Central memory CD8-positive, alpha-beta T cell (primary cell): ENCODE measurements at regions not wholly inside any gene's neighbourhood (a gene's known extent, or its start where the extent isn't known, plus 50 kb on each side); places are given as distances from the start of the nearest gene placed in this dataset.

Source experiments
- ATAC-seq: fragments of 150-1000 bp; cut with Tn5 transposase; replicated peaks from 2 replicates; pipeline ENCODE4 v1.10.0; 2022; ENCODE audit warnings: mild to moderate bottlenecking, moderate FRiP score, moderate number of reproducible peaks; ENCODE audit not compliant: poor library complexity, severe bottlenecking; ENCODE audit errors: extremely low read depth
- DNase-seq, 2 donors: peaks; one replicate each; pipeline ENCODE4 v3.0.0; 2021; ENCODE audit warnings: low spot score in 2 of 2
- H3K27ac Mint-ChIP-seq: one replicate; pipeline ENCODE4 v1.8.0; 2022; ENCODE audit warnings: low read depth, mild to moderate bottlenecking, moderate library complexity, mixed read lengths
- H3K27me3 Mint-ChIP-seq: one replicate; pipeline ENCODE4 v1.8.0; 2022; ENCODE audit warnings: mixed read lengths
- H3K36me3 Mint-ChIP-seq: one replicate; pipeline ENCODE4 v1.8.0; 2022; ENCODE audit warnings: mild to moderate bottlenecking, moderate library complexity, mixed read lengths; ENCODE audit not compliant: insufficient read depth
- H3K4me1 Mint-ChIP-seq: one replicate; pipeline ENCODE4 v1.8.0; 2022; ENCODE audit warnings: mixed read lengths
- H3K4me3 Mint-ChIP-seq: one replicate; pipeline ENCODE4 v1.8.0; 2022; ENCODE audit warnings: mild to moderate bottlenecking, moderate library complexity, mixed read lengths
- H3K9me3 Mint-ChIP-seq: one replicate; pipeline ENCODE4 v1.8.0; 2022; ENCODE audit warnings: mixed read lengths

GRCh38 chr11:92140021-92140420 lies 84.6 kb upstream of the FAT3 start:
- no peak for ATAC-seq
- no peak overlapping the region for H3K27ac Mint-ChIP-seq
- no peaks in the 10 kb centered on the region for H3K27me3 Mint-ChIP-seq
- H3K4me1 Mint-ChIP-seq: no peaks in the 10 kb centered on the region
- peaks cover 2% of the 10 kb centered on the region for H3K36me3 Mint-ChIP-seq
- H3K9me3 Mint-ChIP-seq: peaks cover 40% of the 10 kb centered on the region
- DNase-seq: no peak
- H3K4me3 Mint-ChIP-seq: no peak overlapping the region

- Mint-ChIP-seq H3K27me3 (no peaks in the 10 kb centered on the region), H3K9me3 (peaks cover 49% of the 10 kb centered on the region), H3K4me3 (no peak overlapping the region), H3K27ac (no peak overlapping the region), H3K4me1 (no peaks in the 10 kb centered on the region), H3K36me3 (peaks cover 2% of the 10 kb centered on the region)
- no peak for DNase-seq
- ATAC-seq: no peak
Measured at GRCh38 chr11:92138296-92138695, 86.3 kb upstream of the FAT3 start.

GRCh38 chr11:92137747-92138146 lies 86.9 kb upstream of the FAT3 start:
- Mint-ChIP-seq H3K4me3 (no peak overlapping the region), H3K27me3 (no peaks in the 10 kb centered on the region), H3K4me1 (no peaks in the 10 kb centered on the region), H3K9me3 (peaks cover 49% of the 10 kb centered on the region), H3K27ac (no peak overlapping the region), H3K36me3 (peaks cover 2% of the 10 kb centered on the region)
- ATAC-seq (no peak), DNase-seq (no peak)

- Mint-ChIP-seq H3K36me3 (peaks cover 2% of the 10 kb centered on the region), H3K27me3 (no peaks in the 10 kb centered on the region), H3K4me3 (no peak overlapping the region), H3K9me3 (peaks cover 50% of the 10 kb centered on the region), H3K4me1 (no peaks in the 10 kb centered on the region), H3K27ac (no peak overlapping the region)
- DNase-seq (no peak), ATAC-seq (no peak)
Measured at GRCh38 chr11:92136797-92137196, 87.8 kb upstream of the FAT3 start.

- DNase-seq (no peak), ATAC-seq (no peak)
- no peaks in the 10 kb centered on the region for H3K36me3 Mint-ChIP-seq
- H3K9me3 Mint-ChIP-seq: peaks cover 26% of the 10 kb centered on the region
- H3K4me3 Mint-ChIP-seq: no peak overlapping the region
- no peaks in the 10 kb centered on the region for H3K27me3 Mint-ChIP-seq
- H3K4me1 Mint-ChIP-seq: no peaks in the 10 kb centered on the region
- H3K27ac Mint-ChIP-seq: no peak overlapping the region
Measured at GRCh38 chr11:92131289-92131865, 93.2 kb upstream of the FAT3 start.

- H3K4me3 Mint-ChIP-seq: no peak overlapping the region
Measured at GRCh38 chr11:92130421-92130831, 94.2 kb upstream of the FAT3 start.

GRCh38 chr11:92129811-92130210 lies 94.8 kb upstream of the FAT3 start:
- no peaks in the 10 kb centered on the region for H3K4me1 Mint-ChIP-seq
- ATAC-seq (no peak), DNase-seq (no peak)
- peaks cover 21% of the 10 kb centered on the region for H3K9me3 Mint-ChIP-seq
- H3K36me3 Mint-ChIP-seq: no peaks in the 10 kb centered on the region
- no peak overlapping the region for H3K4me3 Mint-ChIP-seq
- no peaks in the 10 kb centered on the region for H3K27me3 Mint-ChIP-seq
- no peak overlapping the region for H3K27ac Mint-ChIP-seq

More at GRCh38 chr11:92130421-92130831, 94.2 kb upstream of the FAT3 start:
- Mint-ChIP-seq H3K27me3 (no peaks in the 10 kb centered on the region), H3K4me1 (no peaks in the 10 kb centered on the region), H3K36me3 (no peaks in the 10 kb centered on the region), H3K27ac (no peak overlapping the region), H3K9me3 (peaks cover 21% of the 10 kb centered on the region)
- ATAC-seq (no peak), DNase-seq (no peak)

GRCh38 chr11:92128026-92128425 lies 96.6 kb upstream of the FAT3 start:
- no peak overlapping the region for H3K27ac Mint-ChIP-seq
- H3K4me3 Mint-ChIP-seq: no peak overlapping the region
- H3K36me3 Mint-ChIP-seq: no peaks in the 10 kb centered on the region
- no peaks in the 10 kb centered on the region for H3K27me3 Mint-ChIP-seq
- no peak for DNase-seq
- peaks cover 21% of the 10 kb centered on the region for H3K9me3 Mint-ChIP-seq
- H3K4me1 Mint-ChIP-seq: no peaks in the 10 kb centered on the region
- no peak for ATAC-seq

- ATAC-seq: no peak
- Mint-ChIP-seq H3K4me1 (no peaks in the 10 kb centered on the region), H3K27ac (no peak overlapping the region)
Measured at GRCh38 chr11:92125321-92125720, 99.3 kb upstream of the FAT3 start.

GRCh38 chr11:92123540-92123939 lies 101.1 kb upstream of the FAT3 start:
- DNase-seq (no peak), ATAC-seq (no peak)

More at GRCh38 chr11:92125321-92125720, 99.3 kb upstream of the FAT3 start:
- H3K36me3 Mint-ChIP-seq: no peaks in the 10 kb centered on the region
- H3K4me3 Mint-ChIP-seq: no peak overlapping the region
- H3K27me3 Mint-ChIP-seq: no peaks in the 10 kb centered on the region
- H3K9me3 Mint-ChIP-seq: peaks cover 14% of the 10 kb centered on the region
- no peak for DNase-seq

GRCh38 chr11:92122561-92122960 lies 102.1 kb upstream of the FAT3 start:
- ATAC-seq: no peak
- no peak for DNase-seq
- H3K27ac Mint-ChIP-seq: no peak overlapping the region
- no peaks in the 10 kb centered on the region for H3K4me1 Mint-ChIP-seq
- no peak overlapping the region for H3K4me3 Mint-ChIP-seq
- no peaks in the 10 kb centered on the region for H3K36me3 Mint-ChIP-seq
- H3K9me3 Mint-ChIP-seq: peaks cover 19% of the 10 kb centered on the region
- no peaks in the 10 kb centered on the region for H3K27me3 Mint-ChIP-seq

More at GRCh38 chr11:92123540-92123939, 101.1 kb upstream of the FAT3 start:
- Mint-ChIP-seq H3K27me3 (no peaks in the 10 kb centered on the region), H3K36me3 (no peaks in the 10 kb centered on the region), H3K9me3 (peaks cover 19% of the 10 kb centered on the region), H3K27ac (no peak overlapping the region), H3K4me3 (no peak overlapping the region), H3K4me1 (no peaks in the 10 kb centered on the region)

- no peak for DNase-seq
- ATAC-seq: no peak
- Mint-ChIP-seq H3K4me1 (no peaks in the 10 kb centered on the region), H3K27me3 (no peaks in the 10 kb centered on the region), H3K9me3 (peaks cover 25% of the 10 kb centered on the region), H3K27ac (no peak overlapping the region), H3K4me3 (no peak overlapping the region), H3K36me3 (no peaks in the 10 kb centered on the region)
Measured at GRCh38 chr11:92111287-92111686, 113.3 kb upstream of the FAT3 start.

- Mint-ChIP-seq H3K4me1 (no peaks in the 10 kb centered on the region), H3K9me3 (peaks cover 19% of the 10 kb centered on the region), H3K4me3 (no peak overlapping the region), H3K27me3 (no peaks in the 10 kb centered on the region), H3K27ac (no peak overlapping the region), H3K36me3 (no peaks in the 10 kb centered on the region)
- no peak for DNase-seq
- ATAC-seq: no peak
Measured at GRCh38 chr11:92109466-92109865, 115.2 kb upstream of the FAT3 start.
